H9 (cell line): ENCODE measurements at regions not wholly inside any gene's neighbourhood (a gene's known extent, or its start where the extent isn't known, plus 50 kb on each side); places are given as distances from the start of the nearest gene placed in this dataset.

Experiments used
- DNase-seq: peaks from one replicate; pipeline ENCODE4 v3.0.0-alpha.2; 2017
- H2AFZ ChIP-seq: one replicate; pipeline ENCODE4 v1.6.1; 2013; ENCODE audit warnings: mild to moderate bottlenecking, low read length, control low read depth, moderate library complexity
- H2AK5ac ChIP-seq: 2 replicates; pipeline ENCODE4 v1.6.1; 2013; ENCODE audit warnings: low read length, control low read depth, mixed read lengths; ENCODE audit not compliant: insufficient read length
- H2BK120ac ChIP-seq: one replicate; pipeline ENCODE4 v1.6.1; 2013; ENCODE audit warnings: low read depth, mild to moderate bottlenecking, low read length, control low read depth, inconsistent platforms; ENCODE audit not compliant: poor library complexity, severe bottlenecking
- H2BK12ac ChIP-seq: 2 replicates; pipeline ENCODE4 v1.6.1; 2013; ENCODE audit warnings: low read length, control low read depth, mixed read lengths, low read depth; ENCODE audit not compliant: insufficient read length
- H2BK15ac ChIP-seq: 2 replicates; pipeline ENCODE4 v1.6.1; 2013; ENCODE audit warnings: low read depth, low read length, control low read depth
- H2BK20ac ChIP-seq: one replicate; pipeline ENCODE4 v1.6.1; 2013; ENCODE audit warnings: low read depth, mild to moderate bottlenecking, low read length, control low read depth, inconsistent platforms; ENCODE audit not compliant: poor library complexity, severe bottlenecking
- H2BK5ac ChIP-seq: 2 replicates; pipeline ENCODE4 v1.6.1; 2013; ENCODE audit warnings: low read length, control low read depth, mixed read lengths; ENCODE audit not compliant: insufficient read length
- H3K14ac ChIP-seq: 2 replicates; pipeline ENCODE4 v1.6.1; 2013; ENCODE audit warnings: low read length, control low read depth; ENCODE audit not compliant: insufficient read depth
- H3K18ac ChIP-seq: 2 replicates; pipeline ENCODE4 v1.6.1; 2013; ENCODE audit warnings: low read depth, mild to moderate bottlenecking, mixed read lengths, low read length, control low read depth; ENCODE audit not compliant: insufficient read length
- H3K23ac ChIP-seq: 2 replicates; pipeline ENCODE4 v1.6.1; 2013; ENCODE audit warnings: low read length, control low read depth, mixed read lengths, low read depth; ENCODE audit not compliant: insufficient read length
- H3K23me2 ChIP-seq: 2 replicates; pipeline ENCODE4 v1.6.1; 2013; ENCODE audit warnings: low read depth, mild to moderate bottlenecking, mixed read lengths, low read length, control low read depth; ENCODE audit not compliant: insufficient read length, poor library complexity, severe bottlenecking
- H3K27ac ChIP-seq: 2 replicates; pipeline ENCODE4 v1.5.1; 2013; ENCODE audit warnings: low read length, control low read depth, mixed read lengths, low read depth; ENCODE audit not compliant: insufficient read length
- H3K27me3 ChIP-seq: 2 replicates; pipeline ENCODE4 v1.6.1; 2013; ENCODE audit warnings: low read length, control low read depth, inconsistent platforms; ENCODE audit not compliant: insufficient read depth
- H3K4ac ChIP-seq: 2 replicates; pipeline ENCODE4 v1.6.1; 2013; ENCODE audit warnings: low read depth, mild to moderate bottlenecking, control low read depth, inconsistent platforms, low read length, moderate library complexity
- H3K4me1 ChIP-seq: 2 replicates; pipeline ENCODE4 v1.6.1; 2013; ENCODE audit warnings: low read length, control low read depth, inconsistent platforms; ENCODE audit not compliant: insufficient read depth
- H3K4me2 ChIP-seq: 2 replicates; pipeline ENCODE4 v1.6.1; 2013; ENCODE audit warnings: low read length, control low read depth, mixed read lengths; ENCODE audit not compliant: insufficient read length, insufficient read depth
- H3K56ac ChIP-seq: 2 replicates; pipeline ENCODE4 v1.6.1; 2013; ENCODE audit warnings: low read depth, mild to moderate bottlenecking, mixed read lengths, low read length, control low read depth; ENCODE audit not compliant: insufficient read length
- H3K79me1 ChIP-seq: 2 replicates; pipeline ENCODE4 v1.6.1; 2013; ENCODE audit warnings: low read depth, mild to moderate bottlenecking, moderate library complexity, low read length, control low read depth, inconsistent platforms; ENCODE audit not compliant: insufficient read depth, poor library complexity, severe bottlenecking
- H3K79me2 ChIP-seq: 2 replicates; pipeline ENCODE4 v1.6.1; 2013; ENCODE audit warnings: low read length, control low read depth, inconsistent platforms; ENCODE audit not compliant: insufficient read depth
- H3K9ac ChIP-seq: 2 replicates; pipeline ENCODE4 v1.6.1; 2013; ENCODE audit warnings: low read length, control low read depth, mixed read lengths; ENCODE audit not compliant: insufficient read length; ENCODE audit errors: extremely low read depth
- H3K9me3 ChIP-seq: one replicate; pipeline ENCODE4 v1.6.1; 2013; ENCODE audit warnings: low read depth, low read length, inconsistent platforms; ENCODE audit not compliant: control insufficient read depth
- H3T11ph ChIP-seq: one replicate; pipeline ENCODE4 v1.6.1; 2013; ENCODE audit warnings: mild to moderate bottlenecking, low read length, control low read depth, inconsistent platforms
- H4K20me1 ChIP-seq: one replicate; pipeline ENCODE4 v1.6.1; 2013; ENCODE audit not compliant: control insufficient read depth, insufficient read length, insufficient read depth
- H4K5ac ChIP-seq: 2 replicates; pipeline ENCODE4 v1.6.1; 2013; ENCODE audit warnings: low read depth, mild to moderate bottlenecking, mixed read lengths, low read length, control low read depth; ENCODE audit not compliant: insufficient read length
- H4K8ac ChIP-seq: replicated peaks from 2 replicates; pipeline ENCODE4 v1.6.1; 2013; ENCODE audit warnings: low read length, control low read depth, mixed read lengths, low read depth; ENCODE audit not compliant: insufficient read length
- H4K91ac ChIP-seq: 2 replicates; pipeline ENCODE4 v1.6.1; 2013; ENCODE audit warnings: low read depth, mild to moderate bottlenecking, moderate library complexity, mixed read lengths, low read length, control low read depth; ENCODE audit not compliant: insufficient read length
- H3K27ac Mint-ChIP-seq, 3 experiments: 2 replicates in 2 of 3; 3 replicates in 1 of 3; pipeline ENCODE4 v1.8.0; 2020 to 2021; ENCODE audit warnings: mixed read lengths in 3 of 3, mild to moderate bottlenecking in 1 of 3, moderate library complexity in 1 of 3
- H3K27me3 Mint-ChIP-seq: 2 replicates; pipeline ENCODE4 v1.8.0; 2021; ENCODE audit warnings: low read depth, mild to moderate bottlenecking, moderate library complexity, mixed read lengths
- H3K36me3 Mint-ChIP-seq, 3 experiments: 2 replicates in 2 of 3; 3 replicates in 1 of 3; pipeline ENCODE4 v1.8.0; 2020 to 2021; ENCODE audit warnings: low read depth in 3 of 3, mixed read lengths in 3 of 3; ENCODE audit not compliant: insufficient read depth in 1 of 3
- H3K4me1 Mint-ChIP-seq, 2 experiments: 2 replicates each; pipeline ENCODE4 v1.8.0; 2020; ENCODE audit warnings: mixed read lengths in 2 of 2
- H3K4me3 Mint-ChIP-seq, 2 experiments: 2 replicates in 1 of 2; 3 replicates in 1 of 2; pipeline ENCODE4 v1.8.0; 2020 to 2021; ENCODE audit warnings: mild to moderate bottlenecking in 2 of 2, mixed read lengths in 2 of 2, moderate library complexity in 1 of 2
- H3K9me3 Mint-ChIP-seq, 2 experiments: 2 replicates in 1 of 2; 3 replicates in 1 of 2; pipeline ENCODE4 v1.8.0; 2020; ENCODE audit warnings: mild to moderate bottlenecking in 2 of 2, mixed read lengths in 2 of 2, moderate library complexity in 1 of 2
- WGBS: extraction: QIAGEN DNeasy Blood & Tissue Kit; methylation state at CpG from one replicate; pipeline ENCODE4 v1.1.7; 2013; ENCODE audit warnings: missing lambda C conversion rate, low lambda C conversion rate, mixed read lengths; ENCODE audit not compliant: insufficient read length; ENCODE audit errors: extremely low coverage; 5-methylcytosine and 5-hydroxymethylcytosine counted together
- TF ChIP-seq, protein P1 (sequence below): fragments of 200-600 bp; sonication (generic); conservative IDR thresholded peaks from 3 replicates; pipeline ENCODE4 v1.8.0; 2021; ENCODE audit warnings: antibody characterized with exemption, mild to moderate bottlenecking

DNA sequence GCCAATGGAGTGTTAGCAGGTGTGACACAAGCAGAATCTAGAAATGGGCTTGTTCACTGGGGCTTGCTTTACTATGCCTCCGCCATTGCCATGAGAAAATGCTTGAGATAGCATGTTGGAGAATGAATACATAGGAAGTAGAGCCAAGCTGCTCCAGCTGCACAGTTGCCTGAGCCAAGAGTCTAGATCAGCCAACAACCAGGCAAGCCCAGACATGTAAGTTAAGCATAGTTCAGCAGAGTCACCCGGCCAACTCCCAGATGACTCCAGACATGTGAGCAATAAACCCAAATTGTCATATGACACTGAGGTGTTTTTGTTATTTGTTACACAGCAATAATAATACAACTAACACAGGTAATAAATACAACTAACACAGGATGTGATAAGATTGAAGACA, 167.9 kb downstream of the HAO1 start:
- no peak overlapping the region; a peak in 1 of 7 replicates for H3K27ac Mint-ChIP-seq
- H2AFZ ChIP-seq: no peak overlapping the region

More for the DNA sequence above, 167.9 kb downstream of the HAO1 start:
- Mint-ChIP-seq H3K36me3 (peaks cover 6 to 24% (median 13%) of the 10 kb centered on the region in 3 experiments), H3K4me1 (peaks cover 7% of the 10 kb centered on the region in 2 experiments; a peak in 3 of 4 replicates), H3K27me3 (no peaks in the 10 kb centered on the region), H3K9me3 (peaks cover 23 to 25% of the 10 kb centered on the region in 2 experiments), H3K4me3 (no peak overlapping the region)
- no peak for DNase-seq
- H3K4me2 ChIP-seq: no peak overlapping the region
- no peak overlapping the region for H4K8ac ChIP-seq
- no peaks in the 10 kb centered on the region for H3K4me1 ChIP-seq
- H3K23ac ChIP-seq: no peak overlapping the region
- no peak overlapping the region for H2BK15ac ChIP-seq
- H3T11ph ChIP-seq: no peak overlapping the region
- no peak overlapping the region for H2BK12ac ChIP-seq
- no peak overlapping the region for H4K5ac ChIP-seq
- H3K4ac ChIP-seq: no peak overlapping the region
- no peak overlapping the region for H3K27ac ChIP-seq
- no peak overlapping the region for H3K56ac ChIP-seq
- no peak overlapping the region for H3K14ac ChIP-seq
- H3K79me2 ChIP-seq: no peaks in the 10 kb centered on the region
- TF ChIP-seq, protein P1, sequence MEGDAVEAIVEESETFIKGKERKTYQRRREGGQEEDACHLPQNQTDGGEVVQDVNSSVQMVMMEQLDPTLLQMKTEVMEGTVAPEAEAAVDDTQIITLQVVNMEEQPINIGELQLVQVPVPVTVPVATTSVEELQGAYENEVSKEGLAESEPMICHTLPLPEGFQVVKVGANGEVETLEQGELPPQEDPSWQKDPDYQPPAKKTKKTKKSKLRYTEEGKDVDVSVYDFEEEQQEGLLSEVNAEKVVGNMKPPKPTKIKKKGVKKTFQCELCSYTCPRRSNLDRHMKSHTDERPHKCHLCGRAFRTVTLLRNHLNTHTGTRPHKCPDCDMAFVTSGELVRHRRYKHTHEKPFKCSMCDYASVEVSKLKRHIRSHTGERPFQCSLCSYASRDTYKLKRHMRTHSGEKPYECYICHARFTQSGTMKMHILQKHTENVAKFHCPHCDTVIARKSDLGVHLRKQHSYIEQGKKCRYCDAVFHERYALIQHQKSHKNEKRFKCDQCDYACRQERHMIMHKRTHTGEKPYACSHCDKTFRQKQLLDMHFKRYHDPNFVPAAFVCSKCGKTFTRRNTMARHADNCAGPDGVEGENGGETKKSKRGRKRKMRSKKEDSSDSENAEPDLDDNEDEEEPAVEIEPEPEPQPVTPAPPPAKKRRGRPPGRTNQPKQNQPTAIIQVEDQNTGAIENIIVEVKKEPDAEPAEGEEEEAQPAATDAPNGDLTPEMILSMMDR: no peak
- no peaks in the 10 kb centered on the region for H3K23me2 ChIP-seq
- H3K79me1 ChIP-seq: no peaks in the 10 kb centered on the region
- no peak overlapping the region for H2AK5ac ChIP-seq
- H4K20me1 ChIP-seq: no peaks in the 10 kb centered on the region
- no peak overlapping the region for H4K91ac ChIP-seq
- WGBS: no CpG with 5 or more reads among the region's 2 CpGs
- peaks cover 6% of the 10 kb centered on the region for H3K9me3 ChIP-seq
- H3K9ac ChIP-seq: no peak overlapping the region
- no peak overlapping the region for H3K18ac ChIP-seq
- no peaks in the 10 kb centered on the region for H3K27me3 ChIP-seq
- no peak overlapping the region for H2BK20ac ChIP-seq
- H2BK5ac ChIP-seq: no peak overlapping the region
- no peak overlapping the region for H2BK120ac ChIP-seq
